CD14-positive monocyte (primary cell): ENCODE measurements at regions not wholly inside any gene's neighbourhood (a gene's known extent, or its start where the extent isn't known, plus 50 kb on each side); places are given as distances from the start of the nearest gene placed in this dataset.

ENCODE experiments used
- DNase-seq, 3 donors: peaks; one replicate each; pipeline ENCODE4 v3.0.0-alpha.2; 2011 to 2022
- H2AFZ ChIP-seq: 2 replicates; pipeline ENCODE4 v1.6.0; 2012; ENCODE audit warnings: mild to moderate bottlenecking, low read depth, low read length, inconsistent platforms; ENCODE audit not compliant: insufficient read depth, poor library complexity, severe bottlenecking
- H3K27ac ChIP-seq, 2 donors: 1 replicate in 1 of 2; 2 replicates in 1 of 2; pipeline ENCODE4 v1.5.1; 2012 to 2013; ENCODE audit warnings: low read length in 2 of 2, control low read depth in 1 of 2, inconsistent platforms in 1 of 2, low read depth in 1 of 2, mild to moderate bottlenecking in 1 of 2
- H3K27me3 ChIP-seq, 2 donors: one replicate each; pipeline versions ENCODE4 v1.6.0 to v1.6.1; 2011 to 2013; ENCODE audit warnings: low read length in 2 of 2; ENCODE audit not compliant: control insufficient read depth in 2 of 2, insufficient read depth in 2 of 2
- H3K36me3 ChIP-seq, 2 donors: replicated peaks in 1 of 2; 1 replicate in 1 of 2; 2 replicates in 1 of 2; pipeline versions ENCODE4 v1.5.1 to v1.6.1; 2012 to 2013; ENCODE audit warnings: low read length in 2 of 2, control low read depth in 1 of 2, inconsistent platforms in 1 of 2, mild to moderate bottlenecking in 1 of 2; ENCODE audit not compliant: insufficient read depth in 2 of 2, control insufficient read depth in 1 of 2
- H3K4me1 ChIP-seq, 2 donors: 1 replicate in 1 of 2; 2 replicates in 1 of 2; pipeline versions ENCODE4 v1.5.1 to v1.6.1; 2012 to 2013; ENCODE audit warnings: low read length in 2 of 2, control low read depth in 1 of 2, inconsistent platforms in 1 of 2, mild to moderate bottlenecking in 1 of 2, moderate library complexity in 1 of 2; ENCODE audit not compliant: insufficient read depth in 2 of 2, control insufficient read depth in 1 of 2
- H3K4me2 ChIP-seq: replicated peaks from 2 replicates; pipeline ENCODE3; 2012; ENCODE audit warnings: low read length, moderate library complexity, mild to moderate bottlenecking; ENCODE audit not compliant: poor library complexity, severe bottlenecking; ENCODE audit errors: extremely low read depth
- H3K4me3 ChIP-seq, 3 experiments: fragments of 200-600 bp in 1 of 3; sonication (generic) in 1 of 3; replicated peaks in 1 of 3; 1 replicate in 2 of 3; 2 replicates in 1 of 3; pipeline ENCODE4 v1.5.1; 2011 to 2013; ENCODE audit warnings: low read length in 3 of 3, mild to moderate bottlenecking in 3 of 3, control low read depth in 2 of 3, low read depth in 2 of 3, inconsistent platforms in 1 of 3, moderate library complexity in 1 of 3
- H3K79me2 ChIP-seq: 2 replicates; pipeline ENCODE4 v1.6.0; 2012; ENCODE audit warnings: mild to moderate bottlenecking, control low read depth, inconsistent platforms, low read length, moderate library complexity; ENCODE audit not compliant: insufficient read depth
- H3K9ac ChIP-seq: 2 replicates; pipeline ENCODE4 v1.6.0; 2017; ENCODE audit warnings: low read length, mild to moderate bottlenecking; ENCODE audit not compliant: insufficient read depth, poor library complexity, severe bottlenecking
- H3K9me3 ChIP-seq, 2 donors: replicated peaks in 1 of 2; 1 replicate in 1 of 2; 2 replicates in 1 of 2; pipeline versions ENCODE4 v1.5.1 to v1.6.1; 2012 to 2013; ENCODE audit warnings: low read length in 2 of 2, control low read depth in 1 of 2; ENCODE audit not compliant: control insufficient read depth in 1 of 2, insufficient read depth in 1 of 2
- H4K20me1 ChIP-seq: 2 replicates; pipeline ENCODE4 v1.6.0; 2012; ENCODE audit warnings: mild to moderate bottlenecking, low read length, control low read depth, moderate library complexity; ENCODE audit not compliant: insufficient read depth
- H3K27ac Mint-ChIP-seq, 7 donors: one replicate each; pipeline ENCODE4 v1.8.0; 2020; ENCODE audit warnings: mild to moderate bottlenecking in 7 of 7, mixed read lengths in 7 of 7, moderate library complexity in 6 of 7, inconsistent platforms in 2 of 7
- H3K27me3 Mint-ChIP-seq, 3 donors: one replicate each; pipeline ENCODE4 v1.8.0; 2021 to 2022; ENCODE audit warnings: low read depth in 3 of 3, mild to moderate bottlenecking in 3 of 3, mixed read lengths in 3 of 3, moderate library complexity in 3 of 3, inconsistent platforms in 1 of 3
- H3K36me3 Mint-ChIP-seq, 2 donors: one replicate each; pipeline ENCODE4 v1.8.0; 2020; ENCODE audit warnings: mixed read lengths in 2 of 2, inconsistent platforms in 1 of 2, mild to moderate bottlenecking in 1 of 2
- H3K4me1 Mint-ChIP-seq: one replicate; pipeline ENCODE4 v1.8.0; 2020; ENCODE audit warnings: mild to moderate bottlenecking, mixed read lengths
- H3K4me3 Mint-ChIP-seq, 2 donors: one replicate each; pipeline ENCODE4 v1.8.0; 2020; ENCODE audit warnings: mild to moderate bottlenecking in 2 of 2, mixed read lengths in 2 of 2, moderate library complexity in 1 of 2
- H3K9me3 Mint-ChIP-seq, 7 donors: one replicate each; pipeline ENCODE4 v1.8.0; 2020 to 2022; ENCODE audit warnings: mixed read lengths in 7 of 7, mild to moderate bottlenecking in 6 of 7, moderate library complexity in 6 of 7, inconsistent platforms in 2 of 7
- WGBS: methylation state at CpG from one replicate; pipeline ENCODE4 v1.1.5; 2013; ENCODE audit warnings: missing lambda C conversion rate; ENCODE audit not compliant: insufficient coverage; 5-methylcytosine and 5-hydroxymethylcytosine counted together
- intact Hi-C, 2 donors: fragments of 100-400 bp; cut with micrococcal nuclease; formaldehyde crosslinking; loops; one replicate each; pipeline versions ENCODE4 v1.15.0 to v1.15.1; 2023
- TF ChIP-seq, protein P1 (sequence below): fragments of 200-600 bp; IDR thresholded peaks from one replicate; pipeline ENCODE4 v1.8.0; 2022; ENCODE audit warnings: antibody characterized with exemption, mild to moderate bottlenecking

DNA sequence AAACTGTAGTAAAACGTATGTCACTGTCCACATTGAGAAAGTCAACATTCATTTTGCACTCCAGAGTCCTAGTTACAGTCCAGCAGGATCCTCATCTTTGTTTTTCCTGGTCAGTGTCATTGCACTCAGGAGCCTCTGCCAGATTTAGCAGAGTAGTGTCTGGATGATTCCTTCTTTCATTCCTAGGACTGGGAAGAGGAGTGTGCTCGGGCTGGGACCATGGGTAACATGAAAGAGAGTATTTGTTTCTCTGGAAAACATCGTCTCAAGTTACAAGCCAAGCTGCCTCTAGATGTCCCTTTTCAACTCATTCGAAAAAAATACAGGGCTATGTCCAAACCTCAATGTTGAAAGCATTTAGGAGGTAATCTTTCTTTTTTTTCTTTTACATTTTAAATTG, 69.9 kb upstream of the TNIP3 start:
- intact Hi-C loops: no loop called here
- H3K27ac Mint-ChIP-seq: no peak overlapping the region
- Histone ChIP-seq H3K4me3 (no peak overlapping the region), H3K9me3 (peaks cover 0 to 5% of the 10 kb centered on the region in 2 donors), H2AFZ (no peak overlapping the region), H3K4me1 (no peaks in the 10 kb centered on the region), H3K79me2 (no peaks in the 10 kb centered on the region), H3K27ac (no peak overlapping the region), H3K4me2 (no peak overlapping the region), H3K36me3 (no peaks in the 10 kb centered on the region), H3K27me3 (no peaks in the 10 kb centered on the region), H4K20me1 (no peaks in the 10 kb centered on the region), H3K9ac (no peak overlapping the region)
- H3K36me3 Mint-ChIP-seq: no peaks in the 10 kb centered on the region
- H3K9me3 Mint-ChIP-seq: peaks cover 1 to 12% (median 2%) of the 10 kb centered on the region in 7 donors
- H3K4me3 Mint-ChIP-seq: no peak overlapping the region
- no peak for DNase-seq
- 86% methylated on average over 1 of the region's 4 CpGs for WGBS
- TF ChIP-seq, protein P1, sequence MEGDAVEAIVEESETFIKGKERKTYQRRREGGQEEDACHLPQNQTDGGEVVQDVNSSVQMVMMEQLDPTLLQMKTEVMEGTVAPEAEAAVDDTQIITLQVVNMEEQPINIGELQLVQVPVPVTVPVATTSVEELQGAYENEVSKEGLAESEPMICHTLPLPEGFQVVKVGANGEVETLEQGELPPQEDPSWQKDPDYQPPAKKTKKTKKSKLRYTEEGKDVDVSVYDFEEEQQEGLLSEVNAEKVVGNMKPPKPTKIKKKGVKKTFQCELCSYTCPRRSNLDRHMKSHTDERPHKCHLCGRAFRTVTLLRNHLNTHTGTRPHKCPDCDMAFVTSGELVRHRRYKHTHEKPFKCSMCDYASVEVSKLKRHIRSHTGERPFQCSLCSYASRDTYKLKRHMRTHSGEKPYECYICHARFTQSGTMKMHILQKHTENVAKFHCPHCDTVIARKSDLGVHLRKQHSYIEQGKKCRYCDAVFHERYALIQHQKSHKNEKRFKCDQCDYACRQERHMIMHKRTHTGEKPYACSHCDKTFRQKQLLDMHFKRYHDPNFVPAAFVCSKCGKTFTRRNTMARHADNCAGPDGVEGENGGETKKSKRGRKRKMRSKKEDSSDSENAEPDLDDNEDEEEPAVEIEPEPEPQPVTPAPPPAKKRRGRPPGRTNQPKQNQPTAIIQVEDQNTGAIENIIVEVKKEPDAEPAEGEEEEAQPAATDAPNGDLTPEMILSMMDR: no peak
- no peaks in the 10 kb centered on the region for H3K27me3 Mint-ChIP-seq
- H3K4me1 Mint-ChIP-seq: no peaks in the 10 kb centered on the region

DNA sequence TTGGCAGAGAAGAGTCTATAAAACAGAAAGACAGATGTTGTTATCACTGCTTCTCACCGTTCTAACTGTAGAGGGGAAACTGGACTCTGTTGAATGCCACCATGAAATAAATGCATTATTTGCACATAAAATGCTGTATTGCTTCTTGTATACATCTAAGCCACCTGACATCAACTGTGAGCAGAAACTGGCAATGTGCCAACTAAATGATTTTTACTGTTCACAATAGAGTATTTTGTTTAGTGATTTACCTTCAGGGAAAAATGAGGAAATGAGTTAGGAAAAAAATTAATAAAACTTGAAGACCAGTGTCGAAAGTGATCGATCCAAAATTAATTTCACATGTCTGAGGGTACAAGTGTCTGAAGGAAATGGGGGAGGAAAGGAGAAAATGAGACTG, 65.9 kb upstream of the TNIP3 start:
- Histone ChIP-seq H2AFZ (no peak overlapping the region), H3K36me3 (no peaks in the 10 kb centered on the region), H4K20me1 (no peaks in the 10 kb centered on the region), H3K4me1 (no peaks in the 10 kb centered on the region), H3K27me3 (no peaks in the 10 kb centered on the region), H3K4me3 (no peak overlapping the region), H3K9me3 (no peaks in the 10 kb centered on the region), H3K79me2 (no peaks in the 10 kb centered on the region), H3K9ac (no peak overlapping the region), H3K4me2 (no peak overlapping the region), H3K27ac (no peak overlapping the region)
- H3K27ac Mint-ChIP-seq: no peak overlapping the region
- intact Hi-C loops: no loop called here
- WGBS: 100% methylated on average over 1 of the region's 3 CpGs
- TF ChIP-seq, protein P1: no peak
- H3K9me3 Mint-ChIP-seq: peaks cover 0 to 2% (median 0%) of the 10 kb centered on the region in 7 donors
- H3K27me3 Mint-ChIP-seq: peaks cover 0 to 4% (median 0%) of the 10 kb centered on the region in 3 donors
- H3K4me3 Mint-ChIP-seq: no peak overlapping the region
- DNase-seq: no peak
- H3K36me3 Mint-ChIP-seq: no peaks in the 10 kb centered on the region
- H3K4me1 Mint-ChIP-seq: no peaks in the 10 kb centered on the region
